ENCODE measurements at regions not wholly inside any gene's neighbourhood (a gene's known extent, or its start where the extent isn't known, plus 50 kb on each side); places are given as distances from the start of the nearest gene placed in this dataset.

GRCh38 chr3:59540241-59540640 is 490.4 kb upstream of the CFAP20DC start:
- no peak for ATAC-seq

GRCh38 chr3:59538753-59539432 is 489.1 kb upstream of the CFAP20DC start:
- no peak for ATAC-seq

- ATAC-seq = no peak
These were observed 486.0 kb upstream of the CFAP20DC start for GRCh38 chr3:59535791-59536221.

- no peak for ATAC-seq
These were observed 482.2 kb upstream of the CFAP20DC start for GRCh38 chr3:59531994-59532393.

- no peak for ATAC-seq
These were observed 481.4 kb upstream of the CFAP20DC start for GRCh38 chr3:59531066-59531745.

GRCh38 chr3:59528251-59528650 is 478.4 kb upstream of the CFAP20DC start:
- no peak for ATAC-seq

GRCh38 chr3:59527493-59527892 is 477.7 kb upstream of the CFAP20DC start:
- no peak for ATAC-seq

GRCh38 chr3:59526999-59527398 is 477.2 kb upstream of the CFAP20DC start:
- no peak for ATAC-seq

GRCh38 chr3:59522550-59522949 is 472.7 kb upstream of the CFAP20DC start:
- no peak for ATAC-seq

GRCh38 chr3:59519094-59519493 is 469.3 kb upstream of the CFAP20DC start:
- ATAC-seq = no peak

GRCh38 chr3:59518283-59519055 is 468.6 kb upstream of the CFAP20DC start:
- no peak for ATAC-seq

GRCh38 chr3:59517388-59517787 is 467.6 kb upstream of the CFAP20DC start:
- no peak for ATAC-seq

GRCh38 chr3:59515966-59516365 is 466.1 kb upstream of the CFAP20DC start:
- ATAC-seq = no peak

GRCh38 chr3:59514865-59515482 is 465.1 kb upstream of the CFAP20DC start:
- no peak for ATAC-seq

- ATAC-seq = no peak
These were observed 463.7 kb upstream of the CFAP20DC start for GRCh38 chr3:59513570-59513969.

- ATAC-seq = no peak
These were observed 462.2 kb upstream of the CFAP20DC start for GRCh38 chr3:59512066-59512465.

GRCh38 chr3:59510576-59510975 is 460.8 kb upstream of the CFAP20DC start:
- ATAC-seq = no peak

- no peak for ATAC-seq
These were observed 458.4 kb upstream of the CFAP20DC start for GRCh38 chr3:59508273-59508672.

- no peak for ATAC-seq
These were observed 456.4 kb upstream of the CFAP20DC start for GRCh38 chr3:59506191-59506590.

- ATAC-seq = no peak
These were observed 453.6 kb upstream of the CFAP20DC start for GRCh38 chr3:59503441-59503840.

GRCh38 chr3:59502806-59503205 is 453.0 kb upstream of the CFAP20DC start:
- no peak for ATAC-seq

GRCh38 chr3:59499954-59500353 is 450.1 kb upstream of the CFAP20DC start:
- ATAC-seq = no peak

- ATAC-seq = no peak
These were observed 449.2 kb upstream of the CFAP20DC start for GRCh38 chr3:59499000-59499399.
